A549 (cell line): ENCODE measurements at regions not wholly inside any gene's neighbourhood (a gene's known extent, or its start where the extent isn't known, plus 50 kb on each side); places are given as distances from the start of the nearest gene placed in this dataset.

ENCODE experiments used
- ATAC-seq, 2 experiments: fragments of 200-7000 bp in 1 of 2; fragments of >200 bp in 1 of 2; cut with Nextera tagmentation in 1 of 2; cut with Tn5 transposase in 1 of 2; 3 replicates each; pipeline versions ENCODE4 v1.8.0 to v1.9.1; 2018 to 2020; ENCODE audit warnings: mild to moderate bottlenecking in 1 of 2, moderate library complexity in 1 of 2
- CTCF ChIA-PET: fragments of 300-600 bp; sonication (Branson Sonifier 250); formaldehyde crosslinking; extraction: SDS; loops from one replicate; lab custom pipeline; 2021; ENCODE audit warnings: antibody characterized with exemption, inconsistent platforms; lab: Yijun Ruan, JAX
- POLR2A ChIA-PET: fragments of 350-600 bp; formaldehyde crosslinking; extraction: SDS; loops from one replicate; lab custom pipeline; 2021; ENCODE audit warnings: antibody characterized with exemption, inconsistent platforms; lab: Yijun Ruan, JAX
- DNase-seq, 2 experiments: peaks; one replicate each; pipeline versions ENCODE4 v3.0.0 to v3.0.0-alpha.2; 2011 to 2016; ENCODE audit warnings: low read depth in 1 of 2, low spot score in 1 of 2
- FAIRE-seq: peaks from 2 replicates; lab custom pipeline; 2011; peaks lifted over from hg19 to GRCh38; lab: Jason Lieb, UNC
- H3K27ac ChIP-seq, 2 experiments: fragments of >200 bp; sonication (Bioruptor Twin); formaldehyde crosslinking; 3 replicates each; pipeline ENCODE4 v1.5.1; 2016 to 2017
- H3K4me1 ChIP-seq: fragments of >200 bp; sonication (Bioruptor Twin); formaldehyde crosslinking; 3 replicates; pipeline ENCODE4 v1.6.1; 2016
- H3K4me2 ChIP-seq: fragments of >200 bp; sonication (Bioruptor Twin); formaldehyde crosslinking; 3 replicates; pipeline ENCODE4 v1.6.1; 2016
- H3K4me3 ChIP-seq: fragments of >200 bp; sonication (Bioruptor Twin); formaldehyde crosslinking; 3 replicates; pipeline ENCODE4 v1.5.1; 2016
- H3K9me3 ChIP-seq: fragments of >200 bp; sonication (Bioruptor Twin); formaldehyde crosslinking; 3 replicates; pipeline ENCODE4 v1.6.1; 2016
- BCL3 ChIP-seq: fragments of >200 bp; sonication (Bioruptor Twin); formaldehyde crosslinking; IDR thresholded peaks from 3 replicates; pipeline ENCODE4 v1.6.1; 2016
- CBX2 ChIP-seq: fragments of 200-600 bp; sonication (generic); IDR thresholded peaks from 2 replicates; pipeline ENCODE4 v1.6.1; 2016; ENCODE audit warnings: low read depth, mild to moderate bottlenecking, borderline replicate concordance
- CBX8 ChIP-seq: fragments of 200-600 bp; sonication (generic); IDR thresholded peaks from 2 replicates; pipeline ENCODE4 v1.6.1; 2016
- CEBPB ChIP-seq, 2 experiments: fragments of >200 bp in 1 of 2; sonication (Bioruptor Twin) in 1 of 2; formaldehyde crosslinking in 1 of 2; IDR thresholded peaks; 2 replicates each; pipeline ENCODE4 v1.6.1; 2012 to 2016
- CHD4 ChIP-seq: fragments of 200-600 bp; sonication (generic); IDR thresholded peaks from 2 replicates; pipeline ENCODE4 v1.6.1; 2016; ENCODE audit warnings: antibody characterized with exemption, mild to moderate bottlenecking, borderline replicate concordance
- E2F6 ChIP-seq: IDR thresholded peaks from 2 replicates; pipeline ENCODE4 v1.6.1; 2012; ENCODE audit warnings: low read depth, borderline replicate concordance
- EHMT2 ChIP-seq: fragments of 200-600 bp; sonication (generic); IDR thresholded peaks from 2 replicates; pipeline ENCODE4 v1.6.1; 2016; ENCODE audit warnings: antibody characterized with exemption, low read depth, mild to moderate bottlenecking, moderate library complexity
- EP300 ChIP-seq, 2 experiments: fragments of >200 bp; sonication (Bioruptor Twin); formaldehyde crosslinking; IDR thresholded peaks; 2 replicates in 1 of 2; 3 replicates in 1 of 2; pipeline ENCODE4 v1.6.1; 2016 to 2017
- ESRRA ChIP-seq: fragments of 150-350 bp; IDR thresholded peaks from 2 replicates; pipeline ENCODE4 v1.6.1; 2014; ENCODE audit warnings: mild to moderate bottlenecking, low read length, borderline replicate concordance
- FOXS1 ChIP-seq: fragments of 250-450 bp; sonication (Bioruptor Pico); IDR thresholded peaks from 2 replicates; pipeline ENCODE4 v1.5.0; 2020; ENCODE audit warnings: mild to moderate bottlenecking, moderate library complexity
- HOXA7 ChIP-seq: fragments of 250-450 bp; sonication (Bioruptor Pico); IDR thresholded peaks from 2 replicates; pipeline ENCODE4 v1.5.0; 2020; ENCODE audit warnings: mild to moderate bottlenecking, moderate library complexity
- HOXB5 ChIP-seq: fragments of 250-450 bp; sonication (Bioruptor Pico); IDR thresholded peaks from 2 replicates; pipeline ENCODE4 v1.5.0; 2020; ENCODE audit warnings: mild to moderate bottlenecking, moderate library complexity
- KDM1A ChIP-seq: fragments of 200-600 bp; sonication (generic); IDR thresholded peaks from 2 replicates; pipeline ENCODE4 v1.6.1; 2016; ENCODE audit warnings: low read depth, mild to moderate bottlenecking
- MAX ChIP-seq: IDR thresholded peaks from 2 replicates; pipeline ENCODE4 v1.6.1; 2012
- POLR2A ChIP-seq: IDR thresholded peaks from 2 replicates; pipeline ENCODE4 v1.6.1; 2012; ENCODE audit warnings: mild to moderate bottlenecking, low read length
- RARB ChIP-seq: fragments of 250-450 bp; sonication (Bioruptor Pico); IDR thresholded peaks from 2 replicates; pipeline ENCODE4 v1.8.0; 2021; ENCODE audit warnings: mild to moderate bottlenecking, moderate library complexity
- RCOR1 ChIP-seq: fragments of 150-350 bp; IDR thresholded peaks from 2 replicates; pipeline ENCODE4 v1.6.1; 2014; ENCODE audit warnings: antibody characterized with exemption, low read length, low read depth
- RFX5 ChIP-seq: fragments of 450-650 bp; IDR thresholded peaks from 2 replicates; pipeline ENCODE4 v1.7.1; 2014; ENCODE audit warnings: antibody characterized with exemption, mild to moderate bottlenecking, moderate library complexity
- TFCP2L1 ChIP-seq: fragments of 250-450 bp; sonication (Bioruptor Pico); IDR thresholded peaks from 2 replicates; pipeline ENCODE4 v1.5.0; 2021; ENCODE audit warnings: mild to moderate bottlenecking
- TP53 ChIP-seq: fragments of 250-450 bp; sonication (Bioruptor Pico); IDR thresholded peaks from 2 replicates; pipeline ENCODE4 v1.5.0; 2021; ENCODE audit warnings: mild to moderate bottlenecking, moderate library complexity
- USF2 ChIP-seq: fragments of 450-650 bp; IDR thresholded peaks from 2 replicates; pipeline ENCODE4 v1.6.1; 2014; ENCODE audit warnings: antibody characterized with exemption
- ZC3H11A ChIP-seq: fragments of 450-650 bp; IDR thresholded peaks from 2 replicates; pipeline ENCODE4 v1.6.1; 2014; ENCODE audit warnings: antibody characterized with exemption, mild to moderate bottlenecking
- ZNF302 ChIP-seq: fragments of 250-450 bp; sonication (Bioruptor Pico); IDR thresholded peaks from 2 replicates; pipeline ENCODE4 v1.9.0; 2021; ENCODE audit warnings: inconsistent platforms, mild to moderate bottlenecking, moderate library complexity
- WGBS: methylation state at CpG from one replicate; pipeline ENCODE4 v1.1.6; 2017; ENCODE audit errors: missing lambda C conversion rate; 5-methylcytosine and 5-hydroxymethylcytosine counted together

- no peak for DNase-seq
- ChIA-PET POLR2A (no interaction called here), CTCF (interaction anchor here (1.2 kb wide), 1 partner anchor 341 kb away, joined by 3 read pairs; no protein-coding TSS in a partner anchor)
Measured at GRCh38 chr20:17142666-17143065, 84.2 kb upstream of the PCSK2 start.

GRCh38 chr20:17150858-17151257, 76.0 kb upstream of the PCSK2 start:
- Histone ChIP-seq H3K27ac (no peak overlapping the region), H3K4me2 (no peak overlapping the region), H3K4me1 (no peaks in the 10 kb centered on the region), H3K4me3 (no peak overlapping the region), H3K9me3 (no peaks in the 10 kb centered on the region)
- no peak for FAIRE-seq
- POLR2A ChIA-PET, result no interaction called here
- CTCF ChIA-PET, result interaction anchor here (1.1 to 1.8 kb wide), 2 partner anchors 12 to 13 kb away, joined by 3 read pairs; no protein-coding TSS in a partner anchor
- no peak for TF ChIP-seq EHMT2
- no peak for TF ChIP-seq E2F6
- no peak for TF ChIP-seq USF2
- TF ChIP-seq HOXB5 (CRISPR knock-in tag), result no peak
- no peak for TF ChIP-seq BCL3
- no peak for TF ChIP-seq KDM1A
- no peak for TF ChIP-seq FOXS1
- no peak for TF ChIP-seq CBX2
- TF ChIP-seq POLR2A, result no peak
- TF ChIP-seq TFCP2L1 (CRISPR knock-in tag), result no peak
- TF ChIP-seq HOXA7 (CRISPR knock-in tag), result no peak
- TF ChIP-seq ZNF302 (CRISPR knock-in tag), result no peak
- TF ChIP-seq EP300 (IDR thresholded peaks at IDR 0.05), result no peak
- no peak for TF ChIP-seq TP53 (CRISPR knock-in tag)
- TF ChIP-seq RFX5, result no peak
- TF ChIP-seq CBX8, result no peak
- TF ChIP-seq ZC3H11A, result no peak
- 2% methylated on average over 1 of the region's 1 CpG for WGBS
- ATAC-seq, result no peak
- DNase-seq, result no peak

More at GRCh38 chr20:17142666-17143065, 84.2 kb upstream of the PCSK2 start:
- Histone ChIP-seq H3K27ac (no peak overlapping the region), H3K4me1 (no peaks in the 10 kb centered on the region), H3K9me3 (no peaks in the 10 kb centered on the region), H3K4me2 (no peak overlapping the region), H3K4me3 (no peak overlapping the region)
- 31% methylated on average over 3 of the region's 3 CpGs for WGBS
- ATAC-seq, result no peak
- FAIRE-seq, result no peak
- no peak for TF ChIP-seq EP300 (IDR thresholded peaks at IDR 0.05)
- no peak for TF ChIP-seq CBX8
- TF ChIP-seq EHMT2, result no peak
- TF ChIP-seq ESRRA, result no peak
- TF ChIP-seq RARB (CRISPR knock-in tag), result no peak
- TF ChIP-seq CEBPB (IDR thresholded peaks at IDR 0.05), result no peak
- no peak for TF ChIP-seq MAX
- TF ChIP-seq CHD4, result no peak
- TF ChIP-seq RCOR1, result no peak
- TF ChIP-seq TFCP2L1 (CRISPR knock-in tag), result no peak

- Histone ChIP-seq H3K4me1 (no peaks in the 10 kb centered on the region), H3K4me3 (no peak overlapping the region), H3K4me2 (no peak overlapping the region), H3K9me3 (no peaks in the 10 kb centered on the region), H3K27ac (no peak overlapping the region)
- WGBS, result 7% methylated on average over 6 of the region's 6 CpGs
- TF ChIP-seq HOXA7 (CRISPR knock-in tag), result no peak
- CTCF ChIA-PET, result no interaction called here
- ATAC-seq, result no peak
- no peak for DNase-seq
- no peak for FAIRE-seq
- POLR2A ChIA-PET, result no interaction called here
Measured at GRCh38 chr20:17155401-17155800, 71.4 kb upstream of the PCSK2 start.
